DOHH2 (cell line): ENCODE measurements at regions not wholly inside any gene's neighbourhood (a gene's known extent, or its start where the extent isn't known, plus 50 kb on each side); places are given as distances from the start of the nearest gene placed in this dataset.

Source experiments
- H3F3A ChIP-seq: fragments of 200-600 bp; sonication (generic), shearing (Covaris generic); 2 replicates; pipeline ENCODE4 v1.6.0; 2016; ENCODE audit warnings: antibody characterized with exemption, mild to moderate bottlenecking; ENCODE audit not compliant: control insufficient read depth, insufficient read depth
- H3K27ac ChIP-seq: fragments of 200-600 bp; sonication (generic); 2 replicates; pipeline ENCODE4 v1.5.1; 2014; ENCODE audit warnings: low read depth, mild to moderate bottlenecking, low read length, moderate library complexity
- H3K27me3 ChIP-seq: fragments of 200-600 bp; sonication (generic); 2 replicates; pipeline ENCODE4 v1.6.1; 2014; ENCODE audit warnings: mild to moderate bottlenecking, low read length, mixed read lengths; ENCODE audit not compliant: control insufficient read depth
- H3K36me3 ChIP-seq: fragments of 200-600 bp; sonication (generic); 2 replicates; pipeline ENCODE4 v1.6.1; 2014; ENCODE audit warnings: mild to moderate bottlenecking, low read length, moderate library complexity, mixed read lengths; ENCODE audit not compliant: control insufficient read depth
- H3K4me1 ChIP-seq: fragments of 200-600 bp; sonication (generic); 2 replicates; pipeline ENCODE4 v1.6.1; 2014; ENCODE audit warnings: mild to moderate bottlenecking, low read length, mixed read lengths; ENCODE audit not compliant: control insufficient read depth
- H3K4me2 ChIP-seq: fragments of 200-600 bp; sonication (generic); 2 replicates; pipeline ENCODE4 v1.6.0; 2014; ENCODE audit warnings: mild to moderate bottlenecking, low read length, moderate library complexity
- H3K4me3 ChIP-seq: fragments of 200-600 bp; sonication (generic); 2 replicates; pipeline ENCODE4 v1.5.1; 2014; ENCODE audit warnings: mild to moderate bottlenecking, low read length, mixed read lengths
- H3K79me2 ChIP-seq: fragments of 200-600 bp; sonication (generic); 2 replicates; pipeline ENCODE4 v1.6.1; 2014; ENCODE audit warnings: mild to moderate bottlenecking, low read length, mixed read lengths; ENCODE audit not compliant: control insufficient read depth
- H3K9me2 ChIP-seq: fragments of 200-600 bp; sonication (generic); replicated peaks from 2 replicates; pipeline ENCODE4 v1.6.1; 2014; ENCODE audit warnings: mild to moderate bottlenecking, low read length, mixed read lengths; ENCODE audit not compliant: control insufficient read depth
- H3K9me3 ChIP-seq: fragments of 200-600 bp; sonication (generic); 2 replicates; pipeline ENCODE4 v1.6.1; 2014; ENCODE audit warnings: antibody characterized with exemption, low read length, mixed read lengths; ENCODE audit not compliant: control insufficient read depth, insufficient read depth
- H4K20me1 ChIP-seq: fragments of 200-600 bp; sonication (generic); 2 replicates; pipeline ENCODE4 v1.6.0; 2014; ENCODE audit warnings: low read depth, mild to moderate bottlenecking, antibody characterized with exemption, low read length, moderate library complexity; ENCODE audit not compliant: control insufficient read depth, insufficient read depth
- EZH2phosphoT487 ChIP-seq: fragments of 200-600 bp; sonication (generic); IDR thresholded peaks from 2 replicates; pipeline ENCODE4 v1.6.1; 2017; ENCODE audit warnings: borderline replicate concordance, mild to moderate bottlenecking, antibody characterized with exemption, low read length, moderate library complexity, mixed read lengths
- TF ChIP-seq, protein P1 (sequence below): fragments of 200-600 bp; sonication (generic); IDR thresholded peaks from one replicate; pipeline ENCODE4 v1.5.1; 2014; ENCODE audit warnings: antibody characterized with exemption, mild to moderate bottlenecking, low read depth, low read length; ENCODE audit not compliant: poor library complexity, severe bottlenecking

DNA sequence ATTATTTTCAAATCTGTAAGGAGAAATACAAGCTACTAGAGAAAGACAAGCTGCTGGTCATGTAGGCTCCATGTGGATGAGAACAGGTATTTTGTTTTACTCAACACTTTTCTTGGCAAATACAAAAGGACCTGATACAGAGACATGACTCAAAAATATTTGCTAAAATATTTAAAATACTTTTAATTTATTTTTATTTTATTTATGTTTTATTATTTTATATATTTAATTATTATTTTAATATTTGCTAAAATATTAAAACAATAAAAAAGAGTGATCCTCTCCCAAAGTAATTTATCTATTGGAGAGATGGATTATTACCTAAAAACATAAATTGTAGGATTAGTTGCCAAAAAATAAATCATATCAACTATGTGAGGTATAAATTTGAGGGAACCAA lies 808.9 kb upstream of the SEL1L start:
- TF ChIP-seq EZH2phosphoT487, result no peak
- TF ChIP-seq, protein P1, sequence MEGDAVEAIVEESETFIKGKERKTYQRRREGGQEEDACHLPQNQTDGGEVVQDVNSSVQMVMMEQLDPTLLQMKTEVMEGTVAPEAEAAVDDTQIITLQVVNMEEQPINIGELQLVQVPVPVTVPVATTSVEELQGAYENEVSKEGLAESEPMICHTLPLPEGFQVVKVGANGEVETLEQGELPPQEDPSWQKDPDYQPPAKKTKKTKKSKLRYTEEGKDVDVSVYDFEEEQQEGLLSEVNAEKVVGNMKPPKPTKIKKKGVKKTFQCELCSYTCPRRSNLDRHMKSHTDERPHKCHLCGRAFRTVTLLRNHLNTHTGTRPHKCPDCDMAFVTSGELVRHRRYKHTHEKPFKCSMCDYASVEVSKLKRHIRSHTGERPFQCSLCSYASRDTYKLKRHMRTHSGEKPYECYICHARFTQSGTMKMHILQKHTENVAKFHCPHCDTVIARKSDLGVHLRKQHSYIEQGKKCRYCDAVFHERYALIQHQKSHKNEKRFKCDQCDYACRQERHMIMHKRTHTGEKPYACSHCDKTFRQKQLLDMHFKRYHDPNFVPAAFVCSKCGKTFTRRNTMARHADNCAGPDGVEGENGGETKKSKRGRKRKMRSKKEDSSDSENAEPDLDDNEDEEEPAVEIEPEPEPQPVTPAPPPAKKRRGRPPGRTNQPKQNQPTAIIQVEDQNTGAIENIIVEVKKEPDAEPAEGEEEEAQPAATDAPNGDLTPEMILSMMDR, result no peak
- H3K27me3 ChIP-seq, result no peaks in the 10 kb centered on the region
- H3F3A ChIP-seq, result no peaks in the 10 kb centered on the region

DNA sequence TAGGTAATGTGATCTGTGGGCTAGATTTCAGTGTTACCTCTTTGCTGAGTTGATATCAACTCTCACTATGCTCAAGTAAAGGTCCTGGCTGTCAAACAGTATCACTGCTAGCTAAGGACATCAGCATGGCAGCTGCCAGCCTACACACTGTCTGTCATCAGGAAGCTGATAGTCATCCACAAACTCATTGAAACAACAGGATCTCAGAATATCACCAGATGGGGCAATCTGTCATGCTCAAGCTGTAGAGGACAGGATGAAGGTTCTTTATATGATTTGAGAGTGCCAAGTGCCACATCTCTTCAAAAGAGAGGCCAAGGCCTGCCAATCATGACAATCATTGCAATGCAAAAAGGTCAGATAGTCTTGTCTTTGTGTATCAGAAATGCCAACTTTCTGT lies 811.5 kb upstream of the SEL1L start:
- no peaks in the 10 kb centered on the region for H3K9me2 ChIP-seq
- H3K79me2 ChIP-seq, result no peaks in the 10 kb centered on the region
- H3K27ac ChIP-seq, result no peak overlapping the region
- no peaks in the 10 kb centered on the region for H3F3A ChIP-seq
- H3K4me2 ChIP-seq, result no peak overlapping the region
- no peak overlapping the region for H3K4me3 ChIP-seq
- H3K36me3 ChIP-seq, result no peaks in the 10 kb centered on the region
- TF ChIP-seq, protein P1, result no peak
- TF ChIP-seq EZH2phosphoT487, result no peak
- H3K27me3 ChIP-seq, result no peaks in the 10 kb centered on the region
- no peaks in the 10 kb centered on the region for H3K9me3 ChIP-seq
- no peaks in the 10 kb centered on the region for H4K20me1 ChIP-seq
- H3K4me1 ChIP-seq, result no peaks in the 10 kb centered on the region

More for the DNA sequence above, 808.9 kb upstream of the SEL1L start:
- H3K36me3 ChIP-seq, result no peaks in the 10 kb centered on the region
- no peaks in the 10 kb centered on the region for H3K9me3 ChIP-seq
- H3K9me2 ChIP-seq, result no peaks in the 10 kb centered on the region
- H3K27ac ChIP-seq, result no peak overlapping the region
- H4K20me1 ChIP-seq, result no peaks in the 10 kb centered on the region
- H3K4me3 ChIP-seq, result no peak overlapping the region
- no peaks in the 10 kb centered on the region for H3K4me1 ChIP-seq
- H3K4me2 ChIP-seq, result no peak overlapping the region
- no peaks in the 10 kb centered on the region for H3K79me2 ChIP-seq

DNA sequence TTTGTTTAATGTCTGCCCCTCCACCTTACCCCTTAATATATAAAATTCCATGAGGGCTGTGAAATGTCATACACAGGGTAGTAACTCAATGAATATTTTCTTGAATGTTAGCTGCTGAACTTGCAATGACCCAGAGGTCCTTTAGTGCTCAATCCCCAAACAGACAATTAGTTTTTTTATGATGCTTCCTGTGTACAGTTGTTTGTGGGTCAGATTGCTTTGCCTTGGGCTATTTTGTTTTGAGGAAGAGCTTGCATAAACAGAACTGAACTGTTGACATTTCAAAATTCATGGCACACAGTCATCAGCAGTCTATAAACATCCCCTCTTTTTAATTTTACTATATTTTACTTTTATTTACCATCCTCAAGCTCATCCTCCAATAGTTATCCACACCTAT lies 820.5 kb upstream of the SEL1L start:
- Histone ChIP-seq H3K4me1 (no peaks in the 10 kb centered on the region), H3K79me2 (no peaks in the 10 kb centered on the region), H3K27me3 (no peaks in the 10 kb centered on the region), H3K4me3 (no peak overlapping the region), H3K9me3 (no peaks in the 10 kb centered on the region), H3K27ac (no peak overlapping the region), H3K36me3 (no peaks in the 10 kb centered on the region), H3K4me2 (no peak overlapping the region), H3F3A (no peaks in the 10 kb centered on the region), H3K9me2 (no peaks in the 10 kb centered on the region), H4K20me1 (no peaks in the 10 kb centered on the region)
- TF ChIP-seq, protein P1, result no peak
- no peak for TF ChIP-seq EZH2phosphoT487

DNA sequence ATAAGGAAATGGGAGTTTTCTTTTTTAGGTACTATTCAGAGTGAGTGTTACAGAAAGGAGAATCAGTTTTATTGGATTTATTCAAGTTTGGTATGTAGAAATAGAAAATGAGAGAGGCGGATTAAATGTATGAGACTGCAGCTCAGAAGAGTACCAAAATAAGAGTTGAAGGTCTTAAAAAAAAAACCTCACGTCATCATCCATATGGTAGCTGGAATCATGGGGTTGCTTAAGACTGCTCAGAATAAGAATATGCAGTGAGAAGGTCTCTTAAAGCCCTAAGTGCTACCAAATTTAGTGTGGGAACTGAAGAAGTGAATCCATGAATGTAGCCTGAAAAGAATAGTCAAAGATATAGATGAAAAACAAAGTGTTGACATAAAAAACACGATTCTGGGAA lies 825.5 kb upstream of the SEL1L start:
- Histone ChIP-seq H3K9me2 (no peaks in the 10 kb centered on the region), H3K79me2 (no peaks in the 10 kb centered on the region), H3K36me3 (no peaks in the 10 kb centered on the region), H3K27me3 (no peaks in the 10 kb centered on the region), H3K4me2 (no peak overlapping the region), H4K20me1 (no peaks in the 10 kb centered on the region), H3K4me3 (no peak overlapping the region), H3K4me1 (no peaks in the 10 kb centered on the region), H3K9me3 (no peaks in the 10 kb centered on the region), H3F3A (no peaks in the 10 kb centered on the region), H3K27ac (no peak overlapping the region)
- TF ChIP-seq, protein P1, result no peak
- no peak for TF ChIP-seq EZH2phosphoT487
